HG03378 (cell line): ENCODE measurements at regions not wholly inside any gene's neighbourhood (a gene's known extent, or its start where the extent isn't known, plus 50 kb on each side); places are given as distances from the start of the nearest gene placed in this dataset.

Experiments
- ATAC-seq: cut with Tn5 transposase; IDR thresholded peaks from one replicate; pipeline ENCODE4 v1.9.1; 2021; ENCODE audit warnings: mild to moderate bottlenecking, moderate library complexity; ENCODE audit not compliant: unreplicated experiment

DNA sequence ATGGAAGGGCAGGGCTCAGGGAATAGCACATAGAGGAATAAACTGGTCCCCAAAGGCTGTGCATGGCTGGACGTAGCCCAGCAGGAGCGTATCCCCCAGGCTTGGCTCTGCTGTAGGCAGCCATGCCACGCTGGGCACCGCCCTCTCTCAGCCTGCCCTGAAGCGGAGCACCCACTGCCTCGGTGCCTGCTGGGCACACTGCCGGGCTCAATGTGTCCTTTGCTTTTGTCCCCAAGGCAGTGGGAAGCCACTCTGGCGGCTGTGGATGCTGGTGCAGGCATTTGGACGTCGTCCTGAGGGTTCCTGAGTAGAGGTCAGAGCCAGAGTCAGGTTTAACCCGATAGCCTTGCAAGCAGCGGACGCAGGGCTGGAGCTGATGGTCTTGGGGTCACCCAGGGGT, 141.0 kb downstream of the ENGASE start:
- no peak for ATAC-seq

DNA sequence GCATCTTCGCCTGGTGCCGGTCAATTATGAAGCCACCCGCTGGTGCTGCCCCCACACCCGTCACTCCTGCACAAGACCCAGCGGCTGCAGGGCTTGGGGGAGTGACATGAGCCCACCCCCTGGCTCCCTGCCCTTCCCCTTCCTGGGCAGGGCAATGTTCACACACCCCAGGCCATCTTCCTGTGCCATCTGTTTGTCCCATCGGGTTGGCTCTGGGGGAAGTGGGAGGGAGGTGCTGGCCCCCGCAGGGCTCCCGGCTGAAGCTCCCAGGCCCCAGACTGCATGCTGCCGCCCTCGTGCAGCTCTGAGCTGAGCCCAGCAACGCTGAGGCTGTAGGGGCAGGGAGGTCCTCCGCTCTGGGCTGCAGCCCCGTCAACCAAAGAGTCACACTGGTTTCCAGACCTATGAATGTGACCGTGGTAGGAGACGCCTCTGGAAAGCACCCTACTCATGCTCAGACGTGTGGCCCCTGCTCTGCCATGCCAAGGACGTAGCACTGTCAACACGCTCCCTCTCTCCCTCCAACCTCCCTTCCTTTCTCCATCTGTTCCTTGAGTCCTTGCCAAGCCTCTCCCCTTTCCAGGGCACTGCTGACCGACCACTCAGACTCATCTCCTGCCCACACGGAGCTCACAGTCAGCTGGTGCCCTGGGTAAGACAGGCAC, 140.4 kb downstream of the ENGASE start:
- ATAC-seq, result no peak

DNA sequence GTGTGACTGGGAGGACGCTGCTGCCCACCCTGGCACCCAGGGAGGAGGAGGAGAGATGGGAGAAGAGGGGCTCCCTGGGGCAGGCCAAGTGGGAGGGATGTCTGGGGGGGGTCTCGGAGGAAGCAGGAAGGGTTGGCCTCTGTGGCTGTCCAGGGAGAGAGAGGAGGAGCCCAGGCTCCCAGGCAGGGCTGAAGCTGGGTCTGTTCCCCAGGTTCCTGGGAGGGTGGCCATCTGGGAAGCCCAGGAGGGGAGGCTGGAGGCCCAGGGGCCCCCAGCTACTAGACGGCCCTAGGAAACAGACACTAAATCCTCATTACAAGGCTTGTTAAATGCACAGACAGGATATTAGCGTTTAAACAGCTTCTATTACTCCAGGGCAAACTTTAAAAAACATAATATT, 139.8 kb downstream of the ENGASE start:
- no peak for ATAC-seq

DNA sequence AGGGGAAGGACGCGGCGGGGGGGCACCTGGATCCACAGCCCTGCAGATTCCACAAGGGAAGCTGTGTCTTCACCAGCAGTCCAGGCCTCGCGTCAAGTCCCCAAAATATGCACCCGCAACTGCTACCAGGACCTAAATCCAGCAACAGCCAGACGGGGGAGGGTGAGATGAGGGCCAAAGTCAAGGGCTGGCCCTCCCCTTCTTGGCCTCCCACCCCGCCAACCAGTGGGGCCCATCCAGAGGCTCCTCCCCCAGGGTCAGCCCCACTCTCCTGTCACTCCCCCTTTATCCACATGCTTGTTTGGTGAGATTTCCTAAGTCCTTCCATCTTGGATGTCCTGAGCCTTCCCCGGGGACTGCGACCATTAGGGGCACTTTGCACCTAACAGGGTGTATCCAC, 138.7 kb downstream of the ENGASE start:
- ATAC-seq, result no peak

DNA sequence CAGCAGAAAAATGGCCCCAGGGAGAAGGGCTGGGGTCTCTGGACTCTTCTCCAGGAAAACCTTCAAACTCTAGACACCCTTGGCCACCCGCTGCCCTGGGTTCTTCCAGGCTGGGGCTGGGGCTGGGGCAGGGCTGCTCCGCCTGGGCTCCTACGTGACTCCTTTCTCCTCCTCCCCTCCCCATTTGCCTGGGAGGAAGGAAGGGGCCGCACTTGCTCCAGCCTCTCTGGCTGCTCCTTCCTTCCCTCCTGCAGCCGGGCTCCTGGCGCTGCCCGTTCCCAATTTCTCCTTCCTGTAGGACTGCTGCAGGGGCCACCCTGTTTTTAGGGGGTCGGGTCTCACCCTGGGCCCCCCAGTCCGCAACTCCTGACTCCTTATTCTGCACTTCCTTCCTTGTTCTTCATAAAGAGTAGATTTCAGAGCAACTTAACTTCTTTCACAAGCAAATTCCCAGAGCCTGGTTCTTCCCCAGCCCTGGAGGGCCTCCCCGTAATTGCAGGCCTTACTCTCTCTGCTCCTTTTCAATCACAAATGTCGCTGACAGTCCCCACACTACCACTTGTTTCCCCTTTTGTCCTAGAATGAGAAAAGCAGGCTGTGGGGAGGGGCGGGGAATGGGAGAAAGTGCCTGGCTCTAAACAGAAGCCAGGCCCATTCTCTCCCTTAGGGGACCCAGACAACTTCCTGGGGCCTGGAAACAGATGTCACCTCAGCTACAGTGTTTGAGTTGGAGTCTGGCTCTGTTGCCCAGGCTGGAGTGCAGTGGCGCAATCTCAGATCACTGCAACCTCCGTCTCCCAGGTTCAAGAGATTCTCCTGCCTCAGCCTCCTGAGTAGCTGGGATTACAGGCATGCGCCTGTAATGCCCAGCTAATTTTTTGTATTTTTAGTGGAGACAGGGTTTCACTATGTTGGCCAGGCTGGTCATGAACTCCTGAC, 137.8 kb downstream of the ENGASE start:
- ATAC-seq, result no peak

DNA sequence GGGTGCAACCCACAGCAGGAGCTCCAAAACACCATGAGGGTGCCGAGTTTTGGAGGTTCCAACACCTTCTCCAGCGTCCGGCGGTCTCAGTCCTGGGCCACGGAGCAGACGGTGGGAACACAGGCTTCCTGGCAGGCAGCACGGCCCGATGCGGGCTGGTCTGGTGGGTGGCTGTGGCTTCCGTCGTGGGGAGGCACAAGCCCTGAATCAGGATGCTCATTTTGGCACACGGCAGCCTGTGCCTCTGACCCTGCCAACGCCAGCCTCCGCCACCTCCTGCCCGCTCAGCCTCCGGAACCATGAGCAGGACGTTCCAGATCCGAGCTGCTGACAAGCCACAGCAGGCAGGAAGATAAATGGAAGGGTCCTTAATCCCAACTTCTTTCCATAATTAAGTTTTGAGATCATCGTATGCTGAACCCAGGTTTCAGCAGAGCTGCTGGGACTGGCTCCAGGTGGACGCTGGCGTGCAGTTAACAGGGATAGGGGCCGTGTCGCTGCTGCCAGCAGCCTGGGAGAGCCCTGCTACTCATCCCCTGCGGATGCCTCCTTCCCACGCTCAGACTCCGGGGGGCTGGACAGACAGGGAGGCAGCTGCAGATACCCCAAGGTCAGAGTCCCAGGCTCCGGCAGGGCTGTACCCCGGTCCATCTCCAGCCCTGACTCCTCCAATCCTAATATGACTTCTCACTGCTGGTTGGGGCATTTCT, 136.6 kb downstream of the ENGASE start:
- ATAC-seq, result no peak

DNA sequence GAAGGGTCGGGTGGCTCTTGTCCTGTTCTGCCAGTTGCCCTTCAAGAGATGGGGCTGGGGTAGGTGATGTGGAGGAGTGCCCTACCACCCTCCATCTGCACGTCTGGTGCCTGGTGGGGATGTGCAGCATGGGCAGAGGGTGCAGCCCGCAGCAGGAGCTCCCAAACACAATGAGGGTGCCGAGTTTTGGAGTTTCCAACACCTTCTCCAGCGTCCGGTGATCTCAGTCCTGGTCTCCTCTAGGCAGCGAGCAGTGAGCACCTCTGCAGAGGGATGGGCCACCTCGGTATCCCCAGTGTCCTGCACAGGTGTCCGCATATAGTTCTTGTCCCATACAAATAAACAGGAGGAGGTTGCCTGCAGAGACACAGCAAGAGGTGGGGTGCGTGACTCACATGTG, 136.0 kb downstream of the ENGASE start:
- no peak for ATAC-seq

DNA sequence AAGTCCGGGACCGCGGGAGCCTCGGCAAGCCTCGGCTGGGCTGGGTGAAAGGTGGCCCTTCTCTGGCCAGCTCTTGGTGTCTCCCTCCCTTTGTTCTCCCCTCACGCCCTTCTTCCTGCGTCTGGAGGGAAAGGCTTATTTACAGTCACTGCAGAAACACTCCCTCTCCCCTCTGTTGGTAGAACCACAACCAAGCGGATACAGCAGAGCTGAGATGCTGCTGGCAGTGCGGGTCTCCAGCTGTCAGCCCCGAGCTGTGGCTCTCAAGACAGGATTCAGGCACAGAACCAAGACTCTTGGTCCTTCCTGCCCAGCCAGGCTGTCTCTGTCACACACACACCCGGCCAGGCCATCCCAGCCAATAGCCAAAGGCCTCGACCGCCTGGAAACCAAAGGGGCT, 133.3 kb downstream of the ENGASE start:
- no peak for ATAC-seq

DNA sequence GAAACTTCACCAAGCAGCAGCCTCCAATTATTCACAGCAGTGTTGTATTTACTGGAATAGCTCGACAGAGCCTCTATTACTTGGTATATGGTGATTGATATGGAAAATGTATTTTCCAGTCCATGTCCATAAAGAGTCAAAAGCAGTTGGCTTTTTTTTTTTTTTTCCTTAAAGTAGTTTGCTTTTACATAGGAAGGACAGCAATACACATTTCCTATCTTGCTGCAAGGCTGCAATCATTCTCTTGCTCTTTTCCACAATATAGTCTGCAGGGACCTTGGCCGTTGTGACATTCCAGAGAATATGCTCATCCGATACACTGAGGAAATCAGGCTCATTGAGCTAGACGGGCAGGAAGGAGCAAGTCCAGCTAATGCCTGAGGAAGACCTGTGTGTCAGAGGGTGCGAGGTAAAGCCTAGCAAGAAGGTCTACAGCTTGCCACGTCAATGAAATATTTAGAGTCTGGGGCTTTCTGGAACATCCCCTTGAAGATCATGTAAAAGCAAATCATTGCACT, 131.1 kb downstream of the ENGASE start:
- no peak for ATAC-seq

DNA sequence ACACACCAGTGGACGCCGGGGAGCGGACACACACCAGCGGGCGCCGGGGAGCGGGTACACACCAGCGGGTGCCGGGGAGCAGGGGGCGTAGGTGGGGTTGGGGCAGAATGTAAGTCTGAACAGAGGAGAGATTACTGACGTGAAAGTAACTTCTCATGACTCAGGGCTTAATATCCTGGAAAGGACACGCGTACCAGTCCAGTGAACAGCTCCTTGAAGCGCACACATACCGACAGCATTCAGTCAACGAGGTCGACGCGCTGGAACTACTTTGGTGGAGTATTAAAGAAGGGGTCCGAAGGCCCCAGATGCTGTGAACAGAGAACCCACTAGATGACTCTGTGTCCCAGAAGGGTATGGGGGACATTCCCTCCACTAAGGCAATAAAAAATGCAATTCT, 129.6 kb downstream of the ENGASE start:
- ATAC-seq, result no peak

DNA sequence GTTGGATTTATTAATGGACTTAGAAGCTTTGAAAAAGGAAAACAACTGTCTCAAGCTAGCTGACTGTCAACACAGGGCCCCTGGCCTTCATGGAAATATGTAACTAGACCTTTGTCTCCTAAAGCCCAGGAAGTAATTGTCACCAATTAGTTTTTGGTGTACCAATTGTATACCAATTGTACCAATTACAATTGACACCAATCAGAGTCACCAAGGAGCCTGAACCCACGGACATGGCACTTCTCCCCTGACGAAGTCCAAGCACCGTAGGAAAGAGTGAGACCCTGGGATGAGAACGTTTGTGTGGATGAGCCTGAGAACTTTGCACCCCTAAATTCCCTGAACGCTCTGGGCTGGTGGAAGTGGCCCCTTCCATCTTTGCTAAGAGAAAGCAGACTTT, 129.0 kb downstream of the ENGASE start:
- no peak for ATAC-seq

DNA sequence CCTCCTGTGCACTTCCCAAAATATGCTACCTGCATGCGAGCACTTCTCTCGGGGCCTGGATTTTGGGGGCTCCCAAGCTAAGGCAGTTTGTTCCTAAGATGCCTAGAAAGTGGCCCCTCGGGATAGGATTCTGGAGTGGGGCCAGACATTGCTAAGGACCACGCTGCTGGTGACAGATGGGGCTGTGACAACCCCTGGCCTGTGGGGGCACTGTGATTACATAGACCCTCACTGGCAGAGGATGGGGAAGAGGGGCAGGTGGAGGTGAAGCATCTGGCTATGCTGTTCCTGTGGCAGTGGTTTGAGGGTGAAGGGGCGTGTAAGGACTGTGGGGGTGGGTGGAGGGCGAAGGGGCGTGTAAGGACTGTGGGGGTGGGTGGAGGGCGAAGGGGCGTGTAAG, 128.4 kb downstream of the ENGASE start:
- no peak for ATAC-seq

DNA sequence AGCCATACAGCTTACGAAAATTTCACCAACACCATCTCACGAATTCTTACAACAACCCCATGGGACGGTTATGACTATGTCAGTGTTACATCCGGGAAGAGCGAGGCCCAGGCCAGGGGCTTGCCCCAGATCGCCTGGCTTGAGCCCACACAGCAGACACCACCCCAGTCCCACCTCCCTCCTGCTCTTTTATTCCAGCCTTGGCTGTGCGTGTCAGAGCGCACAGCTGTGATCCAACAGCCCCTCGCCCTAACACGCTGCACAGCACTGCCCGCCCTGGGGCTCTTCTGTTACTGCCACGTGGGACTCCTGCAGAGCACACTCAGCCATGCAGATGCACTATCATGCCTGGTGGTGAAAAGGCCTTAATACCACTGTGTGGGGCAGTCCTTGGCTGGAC, 127.9 kb downstream of the ENGASE start:
- ATAC-seq, result no peak

DNA sequence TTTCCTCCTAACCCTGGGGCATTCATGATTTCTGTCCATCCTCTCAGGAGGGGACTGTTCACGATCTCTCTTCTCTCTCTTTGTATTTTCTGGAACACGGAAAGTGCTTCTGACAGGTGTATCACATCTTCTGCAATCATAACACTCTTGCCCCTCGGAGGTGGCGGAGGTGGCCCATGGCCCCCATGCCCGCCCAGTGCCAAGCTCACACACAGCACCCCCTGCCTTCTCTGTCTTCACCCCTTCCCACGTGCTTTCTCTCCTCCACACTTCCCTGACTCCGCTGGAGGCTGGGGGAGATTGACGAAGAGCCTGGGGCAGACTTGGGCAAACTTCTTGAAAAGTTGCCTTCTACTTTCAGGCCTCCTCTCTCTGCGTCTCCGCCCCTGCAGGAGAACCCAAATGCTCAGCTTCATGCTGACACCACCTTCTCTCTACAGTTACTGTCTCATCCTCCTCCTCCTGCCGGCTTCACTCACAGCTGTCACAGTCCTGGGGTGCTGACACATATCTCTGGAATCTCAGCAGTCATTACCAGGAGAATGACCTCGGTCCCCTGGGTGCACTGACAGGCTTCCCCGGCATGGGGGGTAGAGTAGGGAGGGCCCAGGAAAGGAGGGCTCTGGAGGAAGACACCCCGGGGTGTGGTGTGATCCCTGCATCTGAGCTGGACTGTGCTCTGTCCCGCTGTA, 127.1 kb downstream of the ENGASE start:
- ATAC-seq, result no peak

DNA sequence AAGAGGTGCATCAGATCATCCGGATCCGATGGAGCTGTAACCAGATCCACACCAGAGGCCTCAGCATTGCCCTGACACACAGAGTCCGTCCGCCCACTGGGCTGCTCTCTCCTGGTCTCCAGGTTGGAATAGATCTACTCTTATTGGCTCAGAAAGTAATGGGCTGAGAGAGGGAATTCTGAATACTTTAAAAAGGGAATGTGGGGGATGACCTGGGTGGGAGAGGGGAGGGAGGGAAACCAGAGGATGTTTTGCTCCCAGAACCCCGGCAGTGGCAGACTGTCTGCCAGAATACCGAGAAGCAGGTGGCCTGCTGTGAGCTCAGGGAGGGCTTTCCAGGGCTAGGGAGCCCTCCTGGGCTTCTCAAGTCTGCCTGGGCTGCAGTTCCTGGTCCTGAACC, 126.5 kb downstream of the ENGASE start:
- no peak for ATAC-seq

DNA sequence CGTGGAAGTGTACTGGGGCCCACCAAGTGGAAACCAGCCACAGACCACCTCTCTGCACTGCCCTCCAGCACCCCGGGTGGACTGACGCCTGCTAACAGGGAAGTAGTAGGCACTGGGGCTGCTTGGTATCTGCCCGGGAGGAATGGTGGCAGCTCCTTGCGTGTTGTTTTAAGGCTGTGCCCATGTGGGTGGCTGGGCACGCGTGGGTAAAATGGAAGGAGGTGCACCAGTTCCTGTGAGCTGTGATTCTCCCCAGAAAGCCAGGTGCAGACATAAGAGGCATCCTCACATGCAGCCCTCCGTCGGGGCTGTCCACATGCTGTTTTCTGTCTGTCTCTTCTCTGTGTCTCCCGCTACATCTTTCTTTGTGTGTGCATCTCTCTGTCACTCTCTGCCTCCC, 122.3 kb downstream of the ENGASE start:
- no peak for ATAC-seq

DNA sequence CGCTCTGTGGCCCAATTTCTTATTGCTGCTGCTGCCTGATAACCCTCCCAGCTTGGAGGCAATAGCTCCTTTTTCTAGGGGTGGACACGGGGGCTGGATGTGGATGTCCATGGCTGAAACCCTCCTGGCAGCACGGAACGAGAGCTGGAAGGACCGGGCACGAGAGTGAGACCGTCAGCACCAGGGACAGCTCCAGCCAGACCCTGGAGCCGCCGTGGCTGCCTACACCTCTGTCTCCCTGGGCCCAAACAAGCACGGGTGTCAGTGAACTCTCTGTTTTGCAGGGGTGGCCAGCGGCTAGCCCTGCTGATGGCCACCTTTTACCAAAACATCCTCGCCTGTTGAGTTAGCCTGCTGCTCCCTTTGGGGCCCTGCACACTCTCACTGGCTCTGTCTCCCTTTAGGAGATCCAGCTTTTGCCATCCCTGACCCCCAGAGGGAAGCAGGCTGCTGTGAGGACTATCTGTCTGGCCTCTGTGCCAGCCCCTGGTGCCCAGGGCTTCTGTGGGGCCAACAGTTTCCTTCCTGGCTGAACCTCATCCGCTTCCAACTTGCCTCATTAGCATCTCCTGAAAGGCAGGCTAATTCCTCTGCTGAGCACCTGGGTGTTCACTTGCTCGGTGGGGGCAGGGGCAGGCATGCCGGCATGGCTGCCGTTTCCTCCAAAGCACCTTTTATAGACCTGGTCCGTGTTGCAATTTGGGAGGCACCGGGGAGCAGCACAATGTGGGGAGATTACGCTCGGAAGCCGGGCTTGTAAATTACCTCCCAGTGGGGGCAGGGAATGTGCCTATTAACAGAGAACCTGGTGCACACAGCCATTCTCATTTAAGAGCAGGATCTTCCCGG, 118.1 kb downstream of the ENGASE start:
- ATAC-seq, result no peak

DNA sequence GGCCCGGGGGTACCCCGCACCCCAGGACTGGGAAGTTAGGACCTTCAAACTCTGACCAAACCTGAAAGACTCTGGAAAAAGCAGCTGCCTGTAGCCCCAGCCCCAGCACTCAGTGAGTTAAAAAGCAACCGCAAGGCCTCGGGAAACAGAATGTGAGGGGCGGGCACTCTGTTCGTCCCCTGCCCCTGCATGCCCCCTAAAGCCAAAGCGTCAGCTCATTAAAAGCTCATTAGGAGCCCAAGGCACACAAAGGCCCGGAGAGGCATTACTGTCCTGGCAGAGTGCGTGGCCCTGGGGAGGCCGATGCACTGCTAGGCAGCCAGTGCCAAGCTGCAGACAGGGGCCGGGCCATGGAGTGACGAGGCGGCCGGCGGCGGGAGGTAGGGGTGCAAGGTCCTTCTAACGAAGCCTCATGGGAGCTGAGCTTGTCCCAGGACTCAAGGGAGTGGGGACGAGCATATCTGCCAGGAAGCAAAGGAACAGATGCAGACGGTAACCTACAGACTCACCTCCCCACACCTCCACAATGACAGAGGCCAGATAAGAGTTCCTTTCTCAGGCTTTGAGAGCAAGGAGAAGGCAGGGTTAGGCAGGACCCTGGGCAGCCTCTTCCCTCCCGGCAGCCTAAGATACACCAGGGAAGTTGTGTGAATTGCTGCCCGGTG, 116.8 kb downstream of the ENGASE start:
- ATAC-seq, result no peak

DNA sequence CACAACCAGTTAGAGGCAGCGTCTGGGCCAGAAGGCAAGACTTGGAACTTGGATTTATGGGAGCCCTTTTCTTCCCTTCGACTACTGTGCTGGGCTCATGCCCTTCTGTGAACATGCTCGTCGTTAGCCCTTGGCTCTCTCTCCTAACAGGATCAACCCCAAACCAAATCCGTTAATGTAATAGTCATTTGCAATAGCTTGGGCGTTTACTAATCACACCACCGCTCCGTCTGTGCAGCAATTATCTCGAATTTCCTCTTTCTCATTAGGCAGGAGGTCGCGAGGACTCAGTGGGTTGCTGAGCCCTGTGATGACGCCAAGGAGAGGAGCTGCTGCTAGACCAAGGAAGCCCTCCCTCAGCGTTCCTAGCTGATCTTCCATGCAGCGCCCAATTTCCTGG, 114.7 kb downstream of the ENGASE start:
- no peak for ATAC-seq

DNA sequence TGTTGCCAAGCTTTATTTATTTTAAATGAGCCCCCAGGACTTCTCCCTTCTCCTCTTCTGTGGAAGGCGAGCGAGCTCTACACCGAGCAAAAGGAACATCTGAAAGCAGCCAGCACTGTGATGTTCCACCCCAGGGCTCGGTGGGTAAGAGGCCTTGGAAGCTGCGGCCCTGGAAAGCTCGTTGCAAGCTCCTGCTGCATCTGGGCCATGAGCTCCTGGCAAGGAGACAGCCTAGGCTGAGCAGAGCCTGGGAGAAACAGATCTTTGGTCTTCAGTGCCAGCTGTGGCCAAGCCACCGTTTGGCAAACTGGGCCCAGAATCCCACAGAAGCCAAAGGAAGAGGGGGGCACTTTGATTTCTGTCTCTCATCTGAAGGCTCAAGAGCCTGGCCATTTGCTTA, 114.1 kb downstream of the ENGASE start:
- ATAC-seq, result no peak
